DND-41 (cell line): ENCODE measurements at regions not wholly inside any gene's neighbourhood (a gene's known extent, or its start where the extent isn't known, plus 50 kb on each side); places are given as distances from the start of the nearest gene placed in this dataset.

ENCODE experiments used
- CTCF ChIP-seq: IDR thresholded peaks from 2 replicates; pipeline ENCODE4 v1.5.1; 2012; ENCODE audit warnings: borderline replicate concordance, low read length, moderate library complexity, mild to moderate bottlenecking; ENCODE audit not compliant: poor library complexity, severe bottlenecking; ENCODE audit errors: extremely low read depth
- EZH2 ChIP-seq: IDR thresholded peaks from 3 replicates; pipeline ENCODE4 v1.6.1; 2012; ENCODE audit warnings: borderline replicate concordance, low read depth, mild to moderate bottlenecking, moderate library complexity, low read length, inconsistent platforms; ENCODE audit not compliant: severe bottlenecking

DNA sequence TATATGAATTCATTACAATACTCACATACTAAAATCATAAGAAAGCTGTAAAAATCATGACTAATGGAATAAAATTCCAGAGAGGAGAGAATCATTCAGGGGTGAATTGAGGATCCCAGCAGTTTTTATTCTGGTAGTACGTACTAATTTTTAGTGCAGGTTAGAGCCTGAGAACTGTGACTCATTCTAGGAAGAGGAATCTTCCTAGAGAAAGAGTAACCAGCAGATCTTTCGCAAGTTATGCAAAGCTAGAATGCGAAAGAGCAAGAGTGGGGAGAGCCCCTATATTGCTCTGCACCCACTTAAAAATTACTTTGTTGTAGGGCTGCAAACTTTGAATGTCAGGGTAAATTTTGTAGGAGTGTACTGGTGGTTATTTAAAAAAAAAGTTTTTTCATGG, 303.6 kb upstream of the ARPP21 start:
- TF ChIP-seq CTCF, result no peak
- no peak for TF ChIP-seq EZH2
